ENCODE measurements at regions not wholly inside any gene's neighbourhood (a gene's known extent, or its start where the extent isn't known, plus 50 kb on each side); places are given as distances from the start of the nearest gene placed in this dataset.

GRCh38 chr18:57915865-57916582 is 112.9 kb upstream of the ATP8B1 start:
- no peak for DNase-seq (ENCODE audit: low spot score)

- DNase-seq (ENCODE audit: low spot score), result no peak
These were observed 112.1 kb upstream of the ATP8B1 start for GRCh38 chr18:57915248-57915647.

- DNase-seq (ENCODE audit: low spot score), result no peak
These were observed 110.6 kb upstream of the ATP8B1 start for GRCh38 chr18:57913686-57914085.

GRCh38 chr18:57910817-57911216 is 107.7 kb upstream of the ATP8B1 start:
- no peak for DNase-seq (ENCODE audit: low spot score)

- no peak for DNase-seq (ENCODE audit: low spot score)
These were observed 107.0 kb upstream of the ATP8B1 start for GRCh38 chr18:57910134-57910533.

- DNase-seq (ENCODE audit: low spot score), result no peak
These were observed 106.5 kb upstream of the ATP8B1 start for GRCh38 chr18:57909620-57910019.

- no peak for DNase-seq (ENCODE audit: low spot score)
These were observed 105.0 kb upstream of the ATP8B1 start for GRCh38 chr18:57908092-57908491.

- no peak for DNase-seq (ENCODE audit: low spot score)
These were observed 104.4 kb upstream of the ATP8B1 start for GRCh38 chr18:57907550-57907949.

- no peak for DNase-seq (ENCODE audit: low spot score)
These were observed 103.7 kb upstream of the ATP8B1 start for GRCh38 chr18:57906852-57907251.

- DNase-seq (ENCODE audit: low spot score), result no peak
These were observed 101.4 kb upstream of the ATP8B1 start for GRCh38 chr18:57904535-57904934.

GRCh38 chr18:57902721-57903120 is 99.6 kb upstream of the ATP8B1 start:
- DNase-seq (ENCODE audit: low spot score), result no peak

- DNase-seq (ENCODE audit: low spot score), result peak; percentile 9
These were observed 98.9 kb upstream of the ATP8B1 start for GRCh38 chr18:57901825-57902589.

GRCh38 chr18:57900906-57901435 is 97.9 kb upstream of the ATP8B1 start:
- DNase-seq (ENCODE audit: low spot score), result no peak

GRCh38 chr18:57898506-57899124 is 95.5 kb upstream of the ATP8B1 start:
- DNase-seq (ENCODE audit: low spot score), result peak; percentile 23

GRCh38 chr18:57895182-57895581 is 92.1 kb upstream of the ATP8B1 start:
- DNase-seq (ENCODE audit: low spot score), result peak; percentile 57

GRCh38 chr18:57891707-57892391 is 88.7 kb upstream of the ATP8B1 start:
- no peak for DNase-seq (ENCODE audit: low spot score)

- no peak for DNase-seq (ENCODE audit: low spot score)
These were observed 87.2 kb upstream of the ATP8B1 start for GRCh38 chr18:57890266-57890665.

- peak; percentile 43 for DNase-seq (ENCODE audit: low spot score)
These were observed 86.7 kb upstream of the ATP8B1 start for GRCh38 chr18:57889841-57890240.

GRCh38 chr18:57887543-57888383 is 84.6 kb upstream of the ATP8B1 start:
- no peak for DNase-seq (ENCODE audit: low spot score)

- DNase-seq (ENCODE audit: low spot score), result no peak
These were observed 82.8 kb upstream of the ATP8B1 start for GRCh38 chr18:57885931-57886330.

GRCh38 chr18:57882465-57882864 is 79.3 kb upstream of the ATP8B1 start:
- no peak for DNase-seq (ENCODE audit: low spot score)

Measured in kidney tubule cell (primary cell).